GM12873 (cell line): ENCODE measurements at regions not wholly inside any gene's neighbourhood (a gene's known extent, or its start where the extent isn't known, plus 50 kb on each side); places are given as distances from the start of the nearest gene placed in this dataset.

Source experiments
- CTCF ChIP-seq: IDR thresholded peaks from 2 replicates; pipeline ENCODE4 v1.5.1; 2012; ENCODE audit warnings: low read depth, mild to moderate bottlenecking, moderate library complexity, low read length, control low read depth; ENCODE audit not compliant: insufficient read depth; ENCODE audit errors: missing control alignments

GRCh38 chr9:12884736-12885395 is 110.0 kb downstream of the LURAP1L start:
- TF ChIP-seq CTCF, result no peak

GRCh38 chr9:12889402-12890106 is 114.7 kb downstream of the LURAP1L start:
- TF ChIP-seq CTCF, result no peak

- TF ChIP-seq CTCF, result no peak
Measured at GRCh38 chr9:12891588-12891987, 116.8 kb downstream of the LURAP1L start.

GRCh38 chr9:12903316-12903715 is 128.5 kb downstream of the LURAP1L start:
- TF ChIP-seq CTCF, result no peak

GRCh38 chr9:12904261-12905000 is 129.6 kb downstream of the LURAP1L start:
- TF ChIP-seq CTCF, result no peak

- TF ChIP-seq CTCF, result no peak
Measured at GRCh38 chr9:12906646-12907045, 131.8 kb downstream of the LURAP1L start.

GRCh38 chr9:12908895-12909294 is 134.1 kb downstream of the LURAP1L start:
- no peak for TF ChIP-seq CTCF
